Mesendoderm (in vitro differentiated cells): ENCODE measurements at regions not wholly inside any gene's neighbourhood (a gene's known extent, or its start where the extent isn't known, plus 50 kb on each side); places are given as distances from the start of the nearest gene placed in this dataset.
"Not testable (repeated sequence)": the region's sequence is repeated elsewhere in the genome, so short reads cannot be mapped to it uniquely, and the experiment has no call there.

Source experiments
- DNase-seq: peaks from one replicate; pipeline ENCODE4 v3.0.0; 2013
- H2AK5ac ChIP-seq: 2 replicates; pipeline ENCODE4 v1.6.1; 2013; ENCODE audit warnings: low read length, inconsistent platforms
- H2BK120ac ChIP-seq: 2 replicates; pipeline ENCODE4 v1.6.1; 2013; ENCODE audit warnings: low read depth, mild to moderate bottlenecking, low read length, moderate library complexity, mixed read lengths
- H2BK15ac ChIP-seq: replicated peaks from 2 replicates; pipeline ENCODE4 v1.6.1; 2013; ENCODE audit warnings: low read depth, mild to moderate bottlenecking, moderate library complexity
- H2BK5ac ChIP-seq: 2 replicates; pipeline ENCODE4 v1.6.1; 2013; ENCODE audit warnings: low read length, inconsistent platforms
- H3K18ac ChIP-seq: 2 replicates; pipeline ENCODE4 v1.6.1; 2013; ENCODE audit warnings: mild to moderate bottlenecking, low read length, mixed read lengths
- H3K23ac ChIP-seq: one replicate; pipeline ENCODE4 v1.6.1; 2013; ENCODE audit warnings: low read length
- H3K27ac ChIP-seq: 2 replicates; pipeline ENCODE4 v1.5.1; 2013; ENCODE audit warnings: low read depth, mild to moderate bottlenecking, inconsistent platforms, low read length, moderate library complexity
- H3K27me3 ChIP-seq: 2 replicates; pipeline ENCODE4 v1.6.1; 2013; ENCODE audit warnings: low read length, control low read depth, mild to moderate bottlenecking, inconsistent platforms; ENCODE audit not compliant: insufficient read depth, poor library complexity
- H3K36me3 ChIP-seq: 2 replicates; pipeline ENCODE4 v1.6.1; 2013; ENCODE audit warnings: low read length, inconsistent platforms; ENCODE audit not compliant: control insufficient read depth, insufficient read depth
- H3K4ac ChIP-seq: one replicate; pipeline ENCODE4 v1.6.1; 2013; ENCODE audit warnings: low read depth, mild to moderate bottlenecking, low read length, moderate library complexity
- H3K4me1 ChIP-seq: 2 replicates; pipeline ENCODE4 v1.6.1; 2013; ENCODE audit warnings: low read depth, low read length, inconsistent platforms; ENCODE audit not compliant: control insufficient read depth
- H3K4me2 ChIP-seq: 2 replicates; pipeline ENCODE4 v1.6.1; 2013; ENCODE audit warnings: low read length
- H3K4me3 ChIP-seq: 2 replicates; pipeline ENCODE4 v1.5.1; 2013; ENCODE audit warnings: mild to moderate bottlenecking, low read length
- H3K56ac ChIP-seq: one replicate; pipeline ENCODE4 v1.6.1; 2013; ENCODE audit warnings: low read length
- H3K79me1 ChIP-seq: 2 replicates; pipeline ENCODE4 v1.6.1; 2013; ENCODE audit warnings: low read length, inconsistent platforms
- H3K79me2 ChIP-seq: 2 replicates; pipeline ENCODE4 v1.6.1; 2013; ENCODE audit warnings: mild to moderate bottlenecking, low read length; ENCODE audit not compliant: control insufficient read depth, insufficient read depth
- H3K9ac ChIP-seq: 2 replicates; pipeline ENCODE4 v1.6.1; 2013; ENCODE audit warnings: low read length, inconsistent platforms
- H4K5ac ChIP-seq: one replicate; pipeline ENCODE4 v1.6.1; 2013; ENCODE audit warnings: low read length
- H4K8ac ChIP-seq: one replicate; pipeline ENCODE4 v1.6.1; 2013; ENCODE audit warnings: low read depth, mild to moderate bottlenecking, control low read depth, low read length, moderate library complexity
- WGBS: extraction: QIAGEN DNeasy Blood & Tissue Kit; methylation state at CpG from one replicate; pipeline ENCODE4 v1.1.7; 2013; ENCODE audit warnings: low lambda C conversion rate, missing lambda C conversion rate; ENCODE audit not compliant: insufficient coverage; ENCODE audit errors: extremely low coverage; 5-methylcytosine and 5-hydroxymethylcytosine counted together

- H2AK5ac ChIP-seq: no peak overlapping the region
- H3K36me3 ChIP-seq: no peaks in the 10 kb centered on the region
- H3K9ac ChIP-seq: no peak overlapping the region
- no peaks in the 10 kb centered on the region for H3K79me1 ChIP-seq
- H3K18ac ChIP-seq: no peak overlapping the region
- no peak overlapping the region for H3K56ac ChIP-seq
- no peak overlapping the region for H4K8ac ChIP-seq
- no peaks in the 10 kb centered on the region for H3K79me2 ChIP-seq
- H4K5ac ChIP-seq: no peak overlapping the region
- H3K27me3 ChIP-seq: no peaks in the 10 kb centered on the region
- DNase-seq: peak; percentile 59
- no CpG with 5 or more reads among the region's 6 CpGs for WGBS
- no peaks in the 10 kb centered on the region for H3K4me1 ChIP-seq
- no peak overlapping the region for H2BK120ac ChIP-seq
- H3K23ac ChIP-seq: no peak overlapping the region
- no peak overlapping the region for H2BK5ac ChIP-seq
- no peak overlapping the region for H2BK15ac ChIP-seq
- no peak overlapping the region for H3K27ac ChIP-seq
- H3K4me2 ChIP-seq: no peak overlapping the region
- no peak overlapping the region for H3K4ac ChIP-seq
- no peak overlapping the region for H3K4me3 ChIP-seq
Observed at GRCh38 chr10:7054915-7055314, 355.9 kb downstream of the SFMBT2 start.

GRCh38 chr10:7053195-7053594, 357.6 kb downstream of the SFMBT2 start:
- H3K79me2 ChIP-seq: no peaks in the 10 kb centered on the region
- H2BK15ac ChIP-seq: no peak overlapping the region
- no peak overlapping the region for H3K4ac ChIP-seq
- no peak overlapping the region for H3K23ac ChIP-seq
- no peak overlapping the region for H3K9ac ChIP-seq
- H3K56ac ChIP-seq: no peak overlapping the region
- H3K4me1 ChIP-seq: no peaks in the 10 kb centered on the region
- no peak overlapping the region for H2AK5ac ChIP-seq
- no peak overlapping the region for H3K27ac ChIP-seq
- H2BK120ac ChIP-seq: no peak overlapping the region
- no peaks in the 10 kb centered on the region for H3K27me3 ChIP-seq
- H3K36me3 ChIP-seq: no peaks in the 10 kb centered on the region
- WGBS: no CpG with 5 or more reads among the region's 3 CpGs
- H2BK5ac ChIP-seq: no peak overlapping the region
- no peak overlapping the region for H4K8ac ChIP-seq
- H3K4me3 ChIP-seq: no peak overlapping the region
- no peak overlapping the region for H3K18ac ChIP-seq
- no peaks in the 10 kb centered on the region for H3K79me1 ChIP-seq
- no peak overlapping the region for H4K5ac ChIP-seq
- no peak overlapping the region for H3K4me2 ChIP-seq
- DNase-seq: no peak

- H3K36me3 ChIP-seq, H3K4ac ChIP-seq, H3K9ac ChIP-seq, H3K4me3 ChIP-seq, H2BK5ac ChIP-seq, H2AK5ac ChIP-seq, H3K27me3 ChIP-seq, H3K18ac ChIP-seq, H3K27ac ChIP-seq, H2BK120ac ChIP-seq, H3K79me2 ChIP-seq, H3K56ac ChIP-seq, H2BK15ac ChIP-seq, H3K4me2 ChIP-seq, DNase-seq, H4K8ac ChIP-seq, H4K5ac ChIP-seq, H3K23ac ChIP-seq, H3K79me1 ChIP-seq, H3K4me1 ChIP-seq: not testable (repeated sequence)
- no CpG with 5 or more reads among the region's 3 CpGs for WGBS
Observed at GRCh38 chr10:7050024-7050423, 360.8 kb downstream of the SFMBT2 start.

- Histone ChIP-seq H3K4ac (no peak overlapping the region), H2BK15ac (no peak overlapping the region), H3K79me2 (no peaks in the 10 kb centered on the region), H3K36me3 (no peaks in the 10 kb centered on the region), H2BK120ac (no peak overlapping the region), H3K23ac (no peak overlapping the region), H3K79me1 (no peaks in the 10 kb centered on the region), H4K8ac (no peak overlapping the region), H3K9ac (no peak overlapping the region), H2BK5ac (no peak overlapping the region), H3K27me3 (no peaks in the 10 kb centered on the region), H3K4me1 (no peaks in the 10 kb centered on the region), H3K4me2 (no peak overlapping the region), H4K5ac (no peak overlapping the region), H2AK5ac (no peak overlapping the region), H3K18ac (no peak overlapping the region), H3K56ac (no peak overlapping the region), H3K27ac (no peak overlapping the region), H3K4me3 (no peak overlapping the region)
- DNase-seq: no peak
- no CpG with 5 or more reads among the region's 6 CpGs for WGBS
Observed at GRCh38 chr10:7048061-7048460, 362.8 kb downstream of the SFMBT2 start.

GRCh38 chr10:7046615-7047014, 364.2 kb downstream of the SFMBT2 start:
- H3K9ac ChIP-seq: no peak overlapping the region
- no peaks in the 10 kb centered on the region for H3K36me3 ChIP-seq
- no peak overlapping the region for H3K4me3 ChIP-seq
- no peak overlapping the region for H3K23ac ChIP-seq
- no peak overlapping the region for H2BK5ac ChIP-seq
- no peak overlapping the region for H3K4ac ChIP-seq
- H2AK5ac ChIP-seq: no peak overlapping the region
- H3K79me2 ChIP-seq: no peaks in the 10 kb centered on the region
- no peak overlapping the region for H3K27ac ChIP-seq
- H3K4me1 ChIP-seq: no peaks in the 10 kb centered on the region
- H2BK120ac ChIP-seq: no peak overlapping the region
- H2BK15ac ChIP-seq: no peak overlapping the region
- no peaks in the 10 kb centered on the region for H3K79me1 ChIP-seq
- no peak overlapping the region for H3K18ac ChIP-seq
- WGBS: no CpG with 5 or more reads among the region's 2 CpGs
- no peak overlapping the region for H3K4me2 ChIP-seq
- no peak for DNase-seq
- no peaks in the 10 kb centered on the region for H3K27me3 ChIP-seq
- no peak overlapping the region for H4K5ac ChIP-seq
- H4K8ac ChIP-seq: no peak overlapping the region
- H3K56ac ChIP-seq: no peak overlapping the region

- Histone ChIP-seq H3K9ac (no peak overlapping the region), H3K79me2 (no peaks in the 10 kb centered on the region), H2AK5ac (no peak overlapping the region), H4K5ac (no peak overlapping the region), H3K23ac (no peak overlapping the region), H2BK120ac (no peak overlapping the region), H3K27ac (no peak overlapping the region), H3K79me1 (no peaks in the 10 kb centered on the region), H2BK5ac (no peak overlapping the region), H3K27me3 (no peaks in the 10 kb centered on the region), H3K4ac (no peak overlapping the region), H3K4me3 (no peak overlapping the region), H2BK15ac (no peak overlapping the region), H3K56ac (no peak overlapping the region), H3K36me3 (no peaks in the 10 kb centered on the region), H3K4me1 (no peaks in the 10 kb centered on the region), H3K18ac (no peak overlapping the region), H4K8ac (no peak overlapping the region), H3K4me2 (no peak overlapping the region)
- no peak for DNase-seq
- WGBS: no CpG with 5 or more reads among the region's 4 CpGs
Observed at GRCh38 chr10:7045891-7046599, 364.8 kb downstream of the SFMBT2 start.
